NCI-H1048 (cell line): ENCODE measurements at regions not wholly inside any gene's neighbourhood (a gene's known extent, or its start where the extent isn't known, plus 50 kb on each side); places are given as distances from the start of the nearest gene placed in this dataset.
"Not testable (repeated sequence)": the region's sequence is repeated elsewhere in the genome, so short reads cannot be mapped to it uniquely, and the experiment has no call there.

Source experiments
- DNase-seq: peaks from one replicate; lab custom pipeline; 2025; lab: John Stamatoyannopoulos, UW

DNA sequence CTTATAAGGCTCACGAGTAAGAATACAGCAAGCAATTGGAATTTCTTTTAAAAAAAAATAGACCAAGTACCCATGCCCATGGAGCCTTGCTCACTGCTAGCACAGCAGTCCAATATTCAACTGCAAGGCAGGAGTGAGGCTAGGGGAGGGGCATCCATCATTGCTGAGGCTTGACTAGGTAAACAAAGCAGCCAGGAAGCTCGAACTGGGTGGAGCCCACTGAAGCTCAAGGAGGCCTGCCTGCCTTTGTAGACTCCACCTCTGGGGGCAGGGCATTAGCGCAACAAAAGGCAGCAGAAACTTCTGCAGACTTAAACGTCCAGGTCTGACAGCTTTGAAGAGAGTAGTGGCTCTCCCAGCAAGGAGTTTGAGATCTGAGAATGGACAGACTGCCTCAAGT, 84.0 kb upstream of the STEAP1 start:
- not testable (repeated sequence) for DNase-seq

DNA sequence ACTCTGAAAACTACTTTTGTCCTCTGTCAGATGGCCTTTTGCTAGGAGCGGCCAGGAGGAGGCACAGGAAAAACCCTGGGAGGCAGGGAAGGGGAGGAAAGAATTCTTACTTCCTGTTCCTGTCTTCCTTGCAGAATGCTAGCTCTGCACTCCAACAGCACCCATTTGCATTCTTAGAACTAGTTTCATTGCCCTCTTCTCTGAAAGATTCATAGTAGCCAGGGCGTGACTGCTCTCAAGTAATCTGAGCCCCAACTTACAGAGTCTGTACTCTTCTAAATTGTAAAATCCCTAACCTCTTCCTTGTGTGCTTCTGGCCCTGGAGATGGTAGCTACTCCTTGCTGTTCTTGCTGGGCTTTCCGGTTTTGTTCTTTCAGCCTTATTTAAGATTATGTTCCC, 75.3 kb upstream of the STEAP1 start:
- DNase-seq: no peak

DNA sequence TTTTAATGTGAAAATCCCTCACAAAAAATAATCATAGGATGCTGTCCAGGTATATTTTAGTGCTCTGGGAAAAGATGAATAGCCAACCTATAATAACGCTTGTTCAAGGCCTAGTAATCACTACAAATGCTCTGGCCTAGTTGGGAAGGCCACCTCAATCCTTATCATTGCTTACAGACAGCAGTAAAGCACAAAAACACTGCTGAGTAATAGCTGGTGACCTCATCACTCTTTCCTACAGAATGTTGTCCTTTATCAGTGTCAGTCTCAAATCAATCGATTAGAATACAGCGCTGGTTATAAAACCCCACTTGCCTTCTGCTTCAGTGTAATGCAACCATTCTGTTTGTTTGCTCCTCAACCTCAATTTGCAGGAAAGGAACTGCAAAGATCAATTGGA, 72.6 kb upstream of the STEAP1 start:
- no peak for DNase-seq

DNA sequence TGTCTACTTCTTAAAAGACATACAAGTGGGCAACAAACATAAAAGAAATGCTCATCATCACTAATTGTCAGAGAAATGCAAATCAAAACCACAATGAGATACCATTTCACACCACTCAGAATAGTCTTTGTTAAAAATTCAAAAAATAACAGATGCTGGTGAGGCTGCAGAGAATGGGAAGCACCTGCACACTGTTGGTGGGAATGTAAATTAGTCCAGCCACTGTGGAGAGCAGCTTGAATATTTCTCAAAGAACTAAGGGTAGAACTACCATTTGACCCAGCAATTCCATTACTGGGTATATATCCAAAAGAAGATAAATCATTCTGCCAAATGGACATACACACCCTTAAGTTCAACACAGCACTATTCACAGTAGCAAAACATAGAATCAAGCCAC, 61.8 kb upstream of the STEAP1 start:
- no peak for DNase-seq

DNA sequence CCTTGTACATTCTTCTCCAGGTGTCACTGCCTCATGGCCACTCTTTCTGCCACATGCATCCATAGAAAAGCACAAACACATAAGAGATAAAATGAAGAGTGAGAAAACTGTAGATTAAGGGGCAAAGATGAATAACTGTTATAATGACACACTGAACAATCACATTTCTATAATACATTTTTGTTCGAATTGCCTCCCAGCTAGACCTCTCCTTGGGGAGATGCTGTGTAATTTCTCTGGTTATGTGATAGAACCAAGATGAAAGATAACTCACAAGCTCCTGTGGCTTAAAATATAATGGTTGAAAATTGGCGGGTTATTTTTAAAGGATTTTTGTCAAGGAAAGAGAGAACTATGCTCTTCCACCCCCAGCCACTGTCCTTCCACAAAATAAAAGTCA, 60.2 kb upstream of the STEAP1 start:
- no peak for DNase-seq
